Epithelial cell of esophagus (primary cell): ENCODE measurements at regions not wholly inside any gene's neighbourhood (a gene's known extent, or its start where the extent isn't known, plus 50 kb on each side); places are given as distances from the start of the nearest gene placed in this dataset.

Source experiments
- DNase-seq: peaks from one replicate; pipeline ENCODE4 v3.0.0; 2010; ENCODE audit warnings: low read depth
- H3K4me3 ChIP-seq: 2 replicates; pipeline ENCODE4 v1.5.1; 2011; ENCODE audit warnings: mild to moderate bottlenecking, low read length, control low read depth
- TF ChIP-seq, protein P1 (sequence below): IDR thresholded peaks from 2 replicates; pipeline ENCODE4 v1.5.1; 2011; ENCODE audit warnings: low read depth, mild to moderate bottlenecking, low read length, control low read depth, inconsistent platforms; ENCODE audit not compliant: insufficient read depth; ENCODE audit errors: missing control alignments

DNA sequence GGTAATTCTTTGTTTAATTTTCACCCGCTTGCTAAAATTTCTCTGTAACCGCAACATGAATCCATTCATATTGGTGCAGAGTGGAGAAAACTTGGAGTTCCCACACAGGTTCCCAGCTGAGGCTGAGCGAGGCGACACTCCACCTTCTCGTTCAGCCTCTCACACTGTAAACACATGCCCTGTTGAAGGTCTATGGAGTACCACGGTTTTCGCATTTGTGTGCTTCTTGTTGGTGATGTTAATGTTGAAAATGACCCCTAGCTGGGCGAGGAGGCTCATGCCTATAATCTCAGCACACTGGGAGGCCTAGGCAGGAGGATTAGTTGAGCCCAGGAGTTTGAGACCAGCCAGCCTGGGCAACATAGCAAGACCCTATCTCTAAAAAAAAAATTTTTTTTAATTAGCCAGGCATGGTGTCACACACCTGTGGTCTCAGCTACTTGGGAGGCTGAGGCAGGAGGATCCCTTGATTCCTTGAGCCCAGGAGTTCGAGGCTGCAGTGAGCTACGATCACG is 67.2 kb downstream of the ARHGEF18 start:
- DNase-seq: no peak
- TF ChIP-seq, protein P1, sequence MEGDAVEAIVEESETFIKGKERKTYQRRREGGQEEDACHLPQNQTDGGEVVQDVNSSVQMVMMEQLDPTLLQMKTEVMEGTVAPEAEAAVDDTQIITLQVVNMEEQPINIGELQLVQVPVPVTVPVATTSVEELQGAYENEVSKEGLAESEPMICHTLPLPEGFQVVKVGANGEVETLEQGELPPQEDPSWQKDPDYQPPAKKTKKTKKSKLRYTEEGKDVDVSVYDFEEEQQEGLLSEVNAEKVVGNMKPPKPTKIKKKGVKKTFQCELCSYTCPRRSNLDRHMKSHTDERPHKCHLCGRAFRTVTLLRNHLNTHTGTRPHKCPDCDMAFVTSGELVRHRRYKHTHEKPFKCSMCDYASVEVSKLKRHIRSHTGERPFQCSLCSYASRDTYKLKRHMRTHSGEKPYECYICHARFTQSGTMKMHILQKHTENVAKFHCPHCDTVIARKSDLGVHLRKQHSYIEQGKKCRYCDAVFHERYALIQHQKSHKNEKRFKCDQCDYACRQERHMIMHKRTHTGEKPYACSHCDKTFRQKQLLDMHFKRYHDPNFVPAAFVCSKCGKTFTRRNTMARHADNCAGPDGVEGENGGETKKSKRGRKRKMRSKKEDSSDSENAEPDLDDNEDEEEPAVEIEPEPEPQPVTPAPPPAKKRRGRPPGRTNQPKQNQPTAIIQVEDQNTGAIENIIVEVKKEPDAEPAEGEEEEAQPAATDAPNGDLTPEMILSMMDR: no peak
- H3K4me3 ChIP-seq: no peak overlapping the region

DNA sequence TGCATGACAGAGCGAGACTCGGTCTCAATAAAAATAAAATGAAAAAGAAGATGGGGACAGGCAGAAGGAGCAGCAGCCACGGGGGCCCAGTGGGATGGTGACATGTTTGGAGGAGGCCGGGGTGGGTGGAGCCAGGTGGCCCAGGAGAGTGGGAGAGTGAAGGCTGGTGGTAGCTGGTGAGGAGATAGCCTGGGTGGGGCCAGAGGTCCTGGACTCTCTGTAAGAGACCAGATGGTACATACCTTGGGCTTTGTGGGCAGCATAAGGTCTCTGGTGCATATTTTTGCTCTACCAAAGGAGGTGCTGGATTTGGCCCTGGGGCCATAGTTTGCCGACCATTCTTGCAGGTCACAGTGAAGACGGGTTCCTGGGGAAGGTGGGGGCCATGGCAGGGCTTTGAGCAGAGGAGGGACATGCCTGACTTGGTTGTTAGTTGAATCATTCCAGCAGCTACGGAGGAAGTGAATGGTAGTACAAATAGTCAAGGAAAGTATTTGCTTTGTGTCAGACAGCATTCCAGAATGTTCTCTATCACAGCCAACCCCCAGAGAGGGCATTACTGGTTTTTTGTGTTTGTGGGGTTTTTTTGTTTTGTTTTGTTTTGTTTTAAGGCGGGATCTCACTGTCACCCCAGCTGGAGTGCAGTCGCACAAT is 69.1 kb downstream of the ARHGEF18 start:
- TF ChIP-seq, protein P1: no peak
- DNase-seq: peak; percentile 67
- no peak overlapping the region for H3K4me3 ChIP-seq

DNA sequence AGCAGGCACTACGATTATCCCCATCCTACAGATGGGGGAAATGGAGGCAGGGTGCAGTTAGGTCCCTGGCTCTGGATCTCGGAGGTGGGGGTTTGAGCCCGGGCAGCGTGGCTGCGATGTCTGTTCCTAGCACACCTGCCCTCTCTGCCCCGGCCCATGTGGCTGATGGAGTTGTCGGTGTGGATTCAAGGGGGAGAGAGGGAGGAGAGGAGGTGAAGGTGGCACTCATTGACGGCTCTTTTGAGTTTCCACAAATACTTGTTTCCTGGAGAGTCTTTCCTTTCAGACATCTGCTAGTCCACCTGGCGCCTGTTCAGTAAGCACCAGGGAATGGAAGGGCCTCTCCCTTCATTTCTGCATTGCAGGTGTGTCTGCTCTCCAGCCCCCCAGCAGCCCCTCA is 69.9 kb downstream of the ARHGEF18 start:
- no peak for DNase-seq
- H3K4me3 ChIP-seq: no peak overlapping the region
- TF ChIP-seq, protein P1: no peak

DNA sequence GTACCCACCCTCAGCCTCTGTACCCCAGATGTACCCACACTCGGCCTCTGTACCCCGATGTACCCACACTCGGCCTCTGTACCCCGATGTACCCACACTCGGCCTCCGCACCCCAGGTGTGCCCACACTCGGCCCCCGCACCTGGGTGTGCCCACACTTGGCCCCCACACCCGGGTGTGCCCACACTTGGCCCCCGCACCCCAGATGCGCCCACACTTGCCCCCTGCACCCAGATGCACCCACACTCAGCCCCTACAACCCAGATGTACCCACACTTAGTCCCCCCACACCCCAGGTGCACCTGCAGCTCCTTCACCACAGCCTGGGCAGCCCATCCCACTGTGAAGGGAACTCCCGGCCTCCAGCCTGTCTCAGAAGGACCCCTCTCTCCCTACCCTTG is 69.7 kb downstream of the PEX11G start:
- DNase-seq: no peak

DNA sequence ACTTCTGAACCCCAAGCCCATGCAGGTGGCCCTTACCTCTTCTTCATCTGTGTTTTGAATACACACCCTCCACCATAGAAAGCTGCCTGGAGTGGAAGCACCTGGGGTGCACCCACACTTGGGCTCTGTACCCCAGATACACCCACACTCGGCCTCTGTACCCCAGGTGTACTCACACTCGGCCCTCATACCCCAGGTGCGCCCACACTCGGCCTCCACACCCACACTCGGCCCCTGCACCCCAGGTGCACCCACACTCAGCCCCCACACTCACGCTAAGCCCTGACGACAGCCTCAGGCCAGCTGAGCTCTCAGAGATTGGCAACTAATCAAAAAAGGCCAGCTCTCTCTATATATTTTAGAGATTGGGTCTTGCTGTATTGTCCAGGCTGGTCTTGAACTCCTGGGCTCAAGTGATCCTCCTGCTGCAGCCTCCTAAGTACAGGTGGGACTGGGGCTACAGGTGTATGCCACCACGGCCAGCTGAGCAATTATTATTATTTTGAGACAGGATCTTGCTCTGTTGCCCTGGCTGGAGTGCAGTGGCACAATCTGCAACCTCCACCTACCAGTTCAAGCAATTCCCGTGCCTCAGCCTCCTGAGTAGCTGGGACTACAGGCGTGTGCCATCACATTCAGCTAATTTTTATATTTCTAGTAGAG is 68.9 kb downstream of the PEX11G start:
- no peak overlapping the region for H3K4me3 ChIP-seq
- DNase-seq: no peak
- TF ChIP-seq, protein P1: no peak

More for the DNA sequence above, 69.7 kb downstream of the PEX11G start:
- TF ChIP-seq, protein P1: no peak
- H3K4me3 ChIP-seq: no peak overlapping the region

DNA sequence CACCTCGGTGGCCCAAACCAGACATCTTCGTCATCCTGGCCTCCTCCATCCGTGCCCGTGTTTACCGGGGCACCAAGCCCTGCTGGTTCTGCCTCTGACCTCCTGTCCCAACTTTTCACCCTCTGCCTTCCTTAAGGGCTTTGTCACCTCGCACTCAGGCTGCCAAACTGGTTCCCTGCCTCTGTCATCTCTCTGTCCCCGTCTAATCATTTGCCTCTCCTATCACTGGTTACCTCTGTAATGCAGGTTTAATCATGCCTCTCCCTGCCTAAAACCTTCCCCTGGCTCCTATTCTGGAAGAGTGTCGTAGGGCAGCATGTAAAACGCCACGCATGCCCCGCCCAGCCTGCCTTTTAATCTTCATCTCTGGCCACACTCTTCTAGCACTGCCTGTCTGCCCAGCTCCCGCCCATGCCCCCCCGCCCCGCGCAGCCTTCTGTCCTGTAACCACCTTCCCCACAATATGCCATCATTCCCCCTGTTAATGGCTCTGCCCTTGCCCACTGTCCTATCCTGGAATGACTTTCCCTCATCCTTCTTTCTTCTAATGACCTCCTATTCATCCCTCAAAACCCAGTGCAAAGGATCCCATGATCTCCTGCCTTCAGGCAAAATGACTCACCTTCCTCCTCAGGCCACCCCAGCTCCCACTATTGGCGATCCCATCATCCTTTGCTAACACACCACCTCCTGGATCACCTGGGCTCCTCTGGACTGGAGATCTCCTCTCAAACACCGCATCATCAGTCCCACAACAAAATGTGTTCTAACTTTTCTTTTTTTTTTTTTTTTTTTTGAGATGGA is 66.7 kb downstream of the PEX11G start:
- H3K4me3 ChIP-seq: no peak overlapping the region
- TF ChIP-seq, protein P1: no peak
- DNase-seq: peak; percentile 57
